Fibroblast of pulmonary artery (primary cell): ENCODE measurements at regions not wholly inside any gene's neighbourhood (a gene's known extent, or its start where the extent isn't known, plus 50 kb on each side); places are given as distances from the start of the nearest gene placed in this dataset.

Source experiments
- DNase-seq: peaks from one replicate; pipeline ENCODE4 v3.0.0-alpha.2; 2010; ENCODE audit warnings: low read depth
- H3K4me3 ChIP-seq: replicated peaks from 2 replicates; pipeline ENCODE4 v1.5.1; 2011; ENCODE audit warnings: low read depth, mild to moderate bottlenecking, control low read depth, low read length, moderate library complexity
- TF ChIP-seq, protein P1 (sequence below): IDR thresholded peaks from 2 replicates; pipeline ENCODE4 v1.5.1; 2011; ENCODE audit warnings: mild to moderate bottlenecking, control low read depth, low read length, inconsistent platforms; ENCODE audit errors: missing control alignments

DNA sequence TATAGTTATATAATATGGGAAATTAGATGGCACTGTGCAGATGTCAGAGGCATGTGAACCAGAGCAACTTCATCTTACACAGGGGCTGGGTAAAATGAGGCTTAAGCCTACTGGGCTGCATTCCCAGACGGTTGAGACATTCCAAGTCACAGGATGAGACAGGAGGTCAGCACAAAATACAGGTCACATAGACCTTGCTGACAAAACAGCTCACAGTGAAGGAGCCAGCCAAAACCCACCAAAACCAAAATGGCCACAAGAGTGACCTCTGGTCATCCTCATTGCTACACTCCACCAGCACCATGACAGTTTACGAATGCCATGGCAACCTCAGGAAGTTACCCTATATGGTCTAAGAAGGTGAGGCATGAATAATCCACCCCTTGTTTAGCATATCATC lies 479.4 kb downstream of the TLR4 start:
- TF ChIP-seq, protein P1, sequence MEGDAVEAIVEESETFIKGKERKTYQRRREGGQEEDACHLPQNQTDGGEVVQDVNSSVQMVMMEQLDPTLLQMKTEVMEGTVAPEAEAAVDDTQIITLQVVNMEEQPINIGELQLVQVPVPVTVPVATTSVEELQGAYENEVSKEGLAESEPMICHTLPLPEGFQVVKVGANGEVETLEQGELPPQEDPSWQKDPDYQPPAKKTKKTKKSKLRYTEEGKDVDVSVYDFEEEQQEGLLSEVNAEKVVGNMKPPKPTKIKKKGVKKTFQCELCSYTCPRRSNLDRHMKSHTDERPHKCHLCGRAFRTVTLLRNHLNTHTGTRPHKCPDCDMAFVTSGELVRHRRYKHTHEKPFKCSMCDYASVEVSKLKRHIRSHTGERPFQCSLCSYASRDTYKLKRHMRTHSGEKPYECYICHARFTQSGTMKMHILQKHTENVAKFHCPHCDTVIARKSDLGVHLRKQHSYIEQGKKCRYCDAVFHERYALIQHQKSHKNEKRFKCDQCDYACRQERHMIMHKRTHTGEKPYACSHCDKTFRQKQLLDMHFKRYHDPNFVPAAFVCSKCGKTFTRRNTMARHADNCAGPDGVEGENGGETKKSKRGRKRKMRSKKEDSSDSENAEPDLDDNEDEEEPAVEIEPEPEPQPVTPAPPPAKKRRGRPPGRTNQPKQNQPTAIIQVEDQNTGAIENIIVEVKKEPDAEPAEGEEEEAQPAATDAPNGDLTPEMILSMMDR: no peak
- no peak for DNase-seq
- H3K4me3 ChIP-seq: no peak overlapping the region

- H3K4me3 ChIP-seq: no peak overlapping the region
- no peak for DNase-seq
- TF ChIP-seq, protein P1: no peak
These were observed 483.2 kb downstream of the TLR4 start for GRCh38 chr9:118187408-118187807.

GRCh38 chr9:118189615-118190014 lies 485.4 kb downstream of the TLR4 start:
- no peak for DNase-seq
- TF ChIP-seq, protein P1: no peak
- no peak overlapping the region for H3K4me3 ChIP-seq

GRCh38 chr9:118192807-118193206 lies 488.6 kb downstream of the TLR4 start:
- TF ChIP-seq, protein P1: no peak
- DNase-seq: no peak
- no peak overlapping the region for H3K4me3 ChIP-seq

- no peak overlapping the region for H3K4me3 ChIP-seq
- TF ChIP-seq, protein P1: no peak
- no peak for DNase-seq
These were observed 505.1 kb downstream of the TLR4 start for GRCh38 chr9:118209343-118209742.

GRCh38 chr9:118215549-118215948 lies 511.3 kb downstream of the TLR4 start:
- no peak overlapping the region for H3K4me3 ChIP-seq
- DNase-seq: no peak
- TF ChIP-seq, protein P1: no peak

DNA sequence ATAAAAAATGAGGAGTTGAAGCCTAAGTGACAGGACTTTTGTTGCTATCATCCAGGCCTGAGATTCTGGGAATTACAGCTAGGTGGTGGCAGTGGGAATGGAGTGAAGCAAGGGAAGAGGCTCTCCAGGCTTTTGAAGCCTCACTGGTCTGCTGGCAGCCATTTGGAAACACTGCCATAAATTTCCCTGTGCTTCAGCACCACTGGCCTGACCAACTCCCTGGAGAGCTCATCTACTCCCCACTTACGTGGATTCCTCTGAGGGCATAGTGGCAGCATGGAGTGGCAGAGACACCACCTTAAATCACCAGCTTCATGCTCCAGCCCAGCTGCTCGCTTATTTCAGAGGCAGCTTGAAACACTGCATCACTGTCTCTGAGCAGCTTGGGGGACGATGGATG lies 518.2 kb downstream of the TLR4 start:
- no peak overlapping the region for H3K4me3 ChIP-seq
- DNase-seq: no peak
- TF ChIP-seq, protein P1: no peak
